AG10803 (cell line): ENCODE measurements at regions not wholly inside any gene's neighbourhood (a gene's known extent, or its start where the extent isn't known, plus 50 kb on each side); places are given as distances from the start of the nearest gene placed in this dataset.

Source experiments
- DNase-seq: peaks from one replicate; pipeline ENCODE4 v3.0.0; 2010; ENCODE audit warnings: low read depth
- H3K4me3 ChIP-seq: 2 replicates; pipeline ENCODE4 v1.5.1; 2011; ENCODE audit warnings: mild to moderate bottlenecking, low read length, control low read depth
- CTCF ChIP-seq: conservative IDR thresholded peaks from 2 replicates; pipeline ENCODE4 v1.5.1; 2011; ENCODE audit warnings: mild to moderate bottlenecking, low read length, control low read depth, inconsistent platforms

GRCh38 chr13:61128850-61129645 lies 286.6 kb downstream of the PCDH20 start:
- no peak overlapping the region for H3K4me3 ChIP-seq
- no peak for DNase-seq
- TF ChIP-seq CTCF = no peak

- H3K4me3 ChIP-seq = no peak overlapping the region
- no peak for TF ChIP-seq CTCF
- DNase-seq = no peak
Observed at GRCh38 chr13:61123538-61124289, 291.9 kb downstream of the PCDH20 start.

DNA sequence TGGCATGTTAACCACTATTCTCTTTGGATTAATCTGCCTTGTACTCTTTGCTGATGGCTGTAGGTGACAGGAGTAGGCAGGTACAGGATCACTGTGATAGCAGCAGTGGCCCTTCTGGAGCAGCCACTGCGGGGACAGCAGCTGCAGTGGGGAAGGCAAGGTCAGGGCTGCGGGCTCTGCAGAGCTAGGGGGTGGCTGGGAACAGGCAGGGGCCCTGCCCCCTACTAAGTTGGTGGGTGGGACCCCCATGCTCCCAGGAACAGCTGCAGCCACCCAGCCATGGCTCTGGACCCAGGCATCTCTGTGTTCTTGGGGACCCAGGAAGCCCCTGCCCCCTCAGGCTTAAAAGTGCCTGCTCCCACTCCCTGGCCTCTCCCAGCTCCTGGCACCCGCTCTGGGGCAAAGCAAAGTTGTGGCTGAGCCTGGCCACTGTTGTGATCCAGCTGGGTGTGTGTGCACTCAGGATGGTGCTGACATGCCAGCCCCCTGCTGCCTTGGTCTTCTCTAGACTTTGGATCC lies 302.4 kb downstream of the PCDH20 start:
- no peak for DNase-seq
- no peak overlapping the region for H3K4me3 ChIP-seq
- no peak for TF ChIP-seq CTCF

DNA sequence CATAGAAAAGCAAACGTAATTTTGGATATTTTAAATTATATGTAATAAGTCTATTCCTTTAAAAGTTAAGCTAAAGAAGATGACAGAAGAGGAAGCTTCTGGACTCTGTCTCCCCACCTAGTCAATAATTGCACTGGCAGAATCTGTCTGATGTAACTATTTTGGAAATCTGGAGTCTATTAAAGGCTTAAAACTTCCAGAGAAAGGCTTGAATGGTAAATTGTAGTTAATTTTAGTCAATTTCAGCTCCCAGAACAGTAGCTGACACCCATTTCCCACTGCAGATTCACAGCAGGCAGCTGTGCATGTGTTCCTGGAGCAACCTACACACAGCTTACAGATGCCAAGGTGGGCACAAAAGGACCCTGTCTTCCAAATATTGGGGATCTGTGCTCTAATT lies 304.1 kb downstream of the PCDH20 start:
- no peak for TF ChIP-seq CTCF
- H3K4me3 ChIP-seq = no peak overlapping the region
- no peak for DNase-seq

DNA sequence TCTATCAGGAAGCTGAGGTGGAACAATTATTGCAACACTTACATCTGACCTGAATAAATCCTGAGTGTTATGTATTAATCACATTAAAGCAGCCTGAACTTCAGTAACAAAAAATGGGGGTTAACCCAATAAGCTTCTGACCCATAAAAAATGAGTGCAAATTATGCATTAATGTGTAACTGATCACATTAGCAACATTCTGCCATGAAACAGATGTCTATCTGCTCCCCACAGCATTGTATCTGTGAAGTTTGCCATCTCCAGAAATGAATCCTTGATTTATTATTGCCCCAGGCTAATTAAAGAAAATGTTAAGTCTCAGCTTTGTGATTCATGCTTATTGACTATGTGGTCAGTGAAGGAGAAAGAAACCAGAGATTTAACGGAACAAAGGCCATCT lies 304.9 kb downstream of the PCDH20 start:
- no peak for DNase-seq
- no peak overlapping the region for H3K4me3 ChIP-seq
- no peak for TF ChIP-seq CTCF

- TF ChIP-seq CTCF = no peak
- H3K4me3 ChIP-seq = no peak overlapping the region
- no peak for DNase-seq
Observed at GRCh38 chr13:61109741-61110140, 305.9 kb downstream of the PCDH20 start.
